CD8-positive, alpha-beta memory T cell (primary cell): ENCODE measurements at regions not wholly inside any gene's neighbourhood (a gene's known extent, or its start where the extent isn't known, plus 50 kb on each side); places are given as distances from the start of the nearest gene placed in this dataset.

Experiments
- CTCF ChIA-PET: fragments of 350-600 bp; sonication (Branson Sonifier 250); formaldehyde crosslinking; loops from one replicate; lab custom pipeline; 2021; ENCODE audit warnings: antibody characterized with exemption; lab: Charles Lee
- POLR2A ChIA-PET: fragments of 350-600 bp; sonication (Branson Sonifier 250); formaldehyde crosslinking; loops from one replicate; lab custom pipeline; 2021; ENCODE audit warnings: antibody characterized with exemption; lab: Charles Lee
- DNase-seq, 5 donors: peaks; one replicate each; pipeline versions ENCODE4 v3.0.0 to v3.0.0-alpha.2; 2020 to 2022; ENCODE audit warnings: mixed read lengths in 1 of 5
- H3K27ac ChIP-seq: one replicate; pipeline ENCODE4 v1.7.0; 2013; ENCODE audit warnings: low read depth, mild to moderate bottlenecking, low read length, moderate library complexity
- H3K27me3 ChIP-seq: 2 replicates; pipeline ENCODE4 v1.7.0; 2013; ENCODE audit warnings: low read length, mild to moderate bottlenecking; ENCODE audit not compliant: insufficient read depth, poor library complexity, severe bottlenecking
- H3K36me3 ChIP-seq: 2 replicates; pipeline ENCODE4 v1.7.0; 2013; ENCODE audit warnings: mild to moderate bottlenecking, low read length, moderate library complexity; ENCODE audit not compliant: insufficient read depth
- H3K4me1 ChIP-seq: 2 replicates; pipeline ENCODE4 v1.7.0; 2013; ENCODE audit warnings: mild to moderate bottlenecking, low read length, moderate library complexity; ENCODE audit not compliant: insufficient read depth
- H3K4me3 ChIP-seq: 2 replicates; pipeline ENCODE4 v1.7.0; 2013; ENCODE audit warnings: mild to moderate bottlenecking, low read length
- H3K9me3 ChIP-seq: 2 replicates; pipeline ENCODE4 v1.7.0; 2013; ENCODE audit warnings: mild to moderate bottlenecking, low read length
- H3K27ac Mint-ChIP-seq, 8 donors: one replicate each; pipeline ENCODE4 v1.8.0; 2020 to 2021; ENCODE audit warnings: mixed read lengths in 8 of 8, mild to moderate bottlenecking in 6 of 8, inconsistent platforms in 3 of 8, moderate library complexity in 3 of 8
- H3K27me3 Mint-ChIP-seq, 2 donors: one replicate each; pipeline ENCODE4 v1.8.0; 2020 to 2021; ENCODE audit warnings: mixed read lengths in 2 of 2, mild to moderate bottlenecking in 1 of 2, moderate library complexity in 1 of 2
- H3K36me3 Mint-ChIP-seq, 3 donors: one replicate each; pipeline ENCODE4 v1.8.0; 2020 to 2021; ENCODE audit warnings: mixed read lengths in 3 of 3, inconsistent platforms in 1 of 3, mild to moderate bottlenecking in 1 of 3
- H3K4me1 Mint-ChIP-seq, 3 donors: one replicate each; pipeline ENCODE4 v1.8.0; 2020 to 2021; ENCODE audit warnings: mixed read lengths in 3 of 3, inconsistent platforms in 1 of 3, mild to moderate bottlenecking in 1 of 3
- H3K4me3 Mint-ChIP-seq, 7 donors: one replicate each; pipeline ENCODE4 v1.8.0; 2020 to 2021; ENCODE audit warnings: mixed read lengths in 7 of 7, mild to moderate bottlenecking in 6 of 7, moderate library complexity in 4 of 7, inconsistent platforms in 2 of 7
- H3K9me3 Mint-ChIP-seq, 5 donors: one replicate each; pipeline ENCODE4 v1.8.0; 2020 to 2022; ENCODE audit warnings: mixed read lengths in 5 of 5, mild to moderate bottlenecking in 3 of 5, moderate library complexity in 2 of 5, inconsistent platforms in 1 of 5

DNA sequence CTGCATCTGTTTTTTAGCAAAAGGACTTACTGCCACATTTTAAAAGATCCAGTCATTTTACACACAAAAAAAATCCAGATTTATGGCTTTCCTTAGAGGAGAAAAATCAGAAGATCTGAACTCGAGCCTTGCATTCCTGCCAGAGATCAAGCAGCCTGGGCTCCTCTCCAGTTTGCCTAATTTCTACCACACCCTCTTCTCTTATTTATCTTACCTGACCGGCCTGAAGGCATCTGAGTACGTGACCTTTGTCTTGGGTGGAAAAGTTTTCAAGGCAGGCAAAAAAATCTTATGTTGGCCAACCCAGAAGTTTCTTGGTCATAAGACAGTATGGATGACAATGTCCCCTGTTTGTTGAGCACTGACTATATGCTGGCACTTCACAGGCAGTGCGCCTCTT, 60.3 kb downstream of the CHRD start:
- Histone ChIP-seq H3K4me3 (no peak overlapping the region), H3K36me3 (no peaks in the 10 kb centered on the region), H3K4me1 (no peaks in the 10 kb centered on the region), H3K9me3 (no peaks in the 10 kb centered on the region), H3K27me3 (no peaks in the 10 kb centered on the region), H3K27ac (no peak overlapping the region)
- POLR2A ChIA-PET: no interaction called here
- Mint-ChIP-seq H3K27me3 (peaks cover 3 to 23% of the 10 kb centered on the region in 2 donors), H3K4me3 (no peak overlapping the region), H3K9me3 (peaks cover 4 to 10% (median 5%) of the 10 kb centered on the region in 5 donors), H3K4me1 (peaks cover 0 to 6% (median 5%) of the 10 kb centered on the region in 3 donors), H3K27ac (peak overlapping the region in 1 of 8 donors; percentile 7), H3K36me3 (peaks cover 0 to 5% (median 0%) of the 10 kb centered on the region in 3 donors)
- DNase-seq: no peak
- CTCF ChIA-PET: no interaction called here

DNA sequence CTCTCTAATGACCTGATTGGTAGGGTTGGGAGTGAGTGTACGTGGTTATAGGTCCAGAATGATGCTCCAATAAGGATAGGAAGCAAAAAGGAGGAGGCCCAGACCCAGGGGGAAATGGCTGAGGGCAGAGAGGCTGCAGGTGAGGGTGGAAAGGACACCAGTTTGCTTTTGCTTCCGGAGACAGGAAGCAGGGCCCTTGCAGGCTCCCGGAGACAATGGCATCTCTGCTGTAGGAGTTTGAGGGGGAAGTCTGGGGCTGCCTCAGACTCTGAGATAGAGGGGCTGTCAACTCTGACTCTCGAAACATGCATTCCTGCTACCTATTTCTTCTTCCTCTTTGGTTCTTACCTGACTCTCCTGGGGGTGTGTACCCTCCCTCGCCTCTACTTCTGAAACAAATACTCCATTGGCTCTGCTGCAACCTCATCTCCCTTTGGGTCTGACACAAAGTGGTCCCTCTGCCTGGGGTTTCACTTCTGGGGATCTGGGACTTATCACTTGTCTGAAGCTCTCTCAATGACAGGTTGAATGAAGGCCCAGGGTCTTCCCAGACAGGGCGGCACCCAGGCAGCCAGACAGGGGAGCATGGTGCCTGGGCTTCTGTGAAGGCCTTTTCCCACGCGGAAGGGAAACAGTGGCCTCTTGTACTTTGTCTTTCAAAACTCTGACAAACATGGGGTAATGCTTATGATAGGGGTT, 61.5 kb downstream of the CHRD start:
- Histone ChIP-seq H3K4me3 (no peak overlapping the region), H3K27ac (no peak overlapping the region), H3K4me1 (no peaks in the 10 kb centered on the region), H3K36me3 (no peaks in the 10 kb centered on the region), H3K27me3 (no peaks in the 10 kb centered on the region), H3K9me3 (no peaks in the 10 kb centered on the region)
- Mint-ChIP-seq H3K9me3 (peaks cover 4 to 10% (median 5%) of the 10 kb centered on the region in 5 donors), H3K27me3 (peaks cover 3 to 20% of the 10 kb centered on the region in 2 donors), H3K27ac (peak overlapping the region in 2 of 8 donors; percentile 37 to 54), H3K36me3 (peaks cover 0 to 5% (median 0%) of the 10 kb centered on the region in 3 donors), H3K4me1 (peaks cover 0 to 6% (median 5%) of the 10 kb centered on the region in 3 donors), H3K4me3 (no peak overlapping the region)
- CTCF ChIA-PET: interaction anchor here (0.9 kb wide), 1 partner anchor 88 kb away, joined by 3 read pairs; no protein-coding TSS in a partner anchor
- POLR2A ChIA-PET: no interaction called here
- DNase-seq: no peak

- no peak for DNase-seq
- no peak overlapping the region for H3K4me3 Mint-ChIP-seq
- no peak overlapping the region for H3K4me3 ChIP-seq
- no peak overlapping the region for H3K27ac Mint-ChIP-seq
- ChIA-PET POLR2A (no interaction called here), CTCF (no interaction called here)
- H3K27ac ChIP-seq: no peak overlapping the region
- peaks cover 0 to 6% (median 5%) of the 10 kb centered on the region in 3 donors for H3K4me1 Mint-ChIP-seq
- peaks cover 2 to 3% (median 3%) of the 10 kb centered on the region in 5 donors for H3K9me3 Mint-ChIP-seq
- H3K36me3 ChIP-seq: no peaks in the 10 kb centered on the region
- peaks cover 0 to 2% (median 0%) of the 10 kb centered on the region in 3 donors for H3K36me3 Mint-ChIP-seq
- H3K27me3 Mint-ChIP-seq: peaks cover 3 to 18% of the 10 kb centered on the region in 2 donors
- H3K27me3 ChIP-seq: no peaks in the 10 kb centered on the region
- no peaks in the 10 kb centered on the region for H3K9me3 ChIP-seq
- no peaks in the 10 kb centered on the region for H3K4me1 ChIP-seq
These were observed 63.5 kb downstream of the CHRD start for GRCh38 chr3:184443364-184443763.

GRCh38 chr3:184443831-184444230, 64.0 kb downstream of the CHRD start:
- POLR2A ChIA-PET: no interaction called here
- peaks cover 0 to 6% (median 5%) of the 10 kb centered on the region in 3 donors for H3K4me1 Mint-ChIP-seq
- no peak overlapping the region for H3K27ac Mint-ChIP-seq
- Histone ChIP-seq H3K27me3 (no peaks in the 10 kb centered on the region), H3K36me3 (no peaks in the 10 kb centered on the region), H3K4me3 (no peak overlapping the region), H3K27ac (no peak overlapping the region), H3K9me3 (no peaks in the 10 kb centered on the region), H3K4me1 (no peaks in the 10 kb centered on the region)
- DNase-seq: no peak
- H3K4me3 Mint-ChIP-seq: no peak overlapping the region
- no peaks in the 10 kb centered on the region for H3K9me3 Mint-ChIP-seq
- H3K27me3 Mint-ChIP-seq: peaks cover 3 to 17% of the 10 kb centered on the region in 2 donors
- H3K36me3 Mint-ChIP-seq: no peaks in the 10 kb centered on the region
- CTCF ChIA-PET: no interaction called here

DNA sequence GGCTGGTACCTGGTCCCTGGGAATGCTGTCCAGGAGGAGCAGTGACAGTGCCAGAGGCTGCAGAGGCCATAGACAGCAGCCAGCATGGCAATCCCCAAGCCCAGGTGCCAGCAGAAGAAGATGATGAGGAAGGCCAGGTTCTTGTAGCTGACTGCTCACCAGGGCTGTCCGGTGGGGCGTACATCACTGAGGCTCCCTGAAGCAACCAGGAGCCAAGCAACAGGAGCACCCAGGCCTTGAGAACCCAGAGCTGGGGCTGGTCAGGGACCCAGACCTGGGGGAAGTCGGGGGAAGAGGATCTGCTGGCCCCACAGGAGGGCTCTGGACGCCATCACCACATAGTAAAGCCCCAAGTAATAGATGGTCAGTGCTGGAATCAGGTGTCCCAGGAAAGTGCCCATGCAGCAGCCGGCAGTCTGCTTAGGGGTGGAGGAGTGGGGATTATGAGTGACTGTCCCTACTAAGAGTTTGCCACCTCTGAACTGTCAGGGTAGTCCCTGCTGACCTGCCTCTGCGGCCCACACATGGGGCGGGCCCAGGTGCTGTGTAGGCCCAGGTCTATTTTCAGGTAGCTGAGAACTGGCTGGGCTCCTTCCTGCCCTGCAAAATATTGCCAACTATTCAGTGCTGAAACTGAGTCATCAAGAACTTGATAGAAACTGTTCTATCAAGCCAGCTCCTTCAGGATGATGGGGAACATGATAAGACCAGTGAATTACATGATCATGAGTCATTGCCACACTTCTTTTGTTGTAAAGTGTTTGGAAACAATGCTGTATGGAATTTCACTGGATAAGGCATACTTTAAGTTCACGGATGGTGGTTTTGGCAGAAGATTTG, 68.7 kb downstream of the CHRD start:
- no peaks in the 10 kb centered on the region for H3K9me3 ChIP-seq
- ChIA-PET POLR2A (no interaction called here), CTCF (no interaction called here)
- no peak overlapping the region for H3K27ac ChIP-seq
- Mint-ChIP-seq H3K27ac (no peak overlapping the region), H3K4me1 (no peaks in the 10 kb centered on the region), H3K4me3 (no peak overlapping the region), H3K36me3 (no peaks in the 10 kb centered on the region), H3K9me3 (no peaks in the 10 kb centered on the region), H3K27me3 (peaks cover 1 to 19% of the 10 kb centered on the region in 2 donors)
- DNase-seq: no peak
- no peak overlapping the region for H3K4me3 ChIP-seq
- H3K36me3 ChIP-seq: no peaks in the 10 kb centered on the region
- H3K4me1 ChIP-seq: no peaks in the 10 kb centered on the region
- no peaks in the 10 kb centered on the region for H3K27me3 ChIP-seq

DNA sequence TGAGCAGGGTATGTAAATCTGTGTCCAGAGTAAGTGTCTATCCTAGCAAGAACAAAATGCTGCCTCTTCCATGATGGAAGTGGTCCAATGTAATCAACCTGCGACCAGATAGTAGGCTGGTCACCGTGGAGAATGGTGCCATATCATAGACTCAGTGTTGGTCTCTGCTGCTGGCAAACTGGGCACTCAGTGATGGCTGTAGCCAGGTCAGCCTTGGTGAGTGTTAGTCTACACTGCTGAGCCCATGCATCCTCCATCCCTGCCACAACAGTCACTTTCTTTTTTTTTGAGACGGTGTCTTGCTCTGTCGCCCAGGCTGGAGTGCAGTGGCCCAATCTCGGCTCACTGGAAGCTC, 69.3 kb downstream of the CHRD start:
- POLR2A ChIA-PET: no interaction called here
- DNase-seq: no peak
- Histone ChIP-seq H3K27ac (no peak overlapping the region), H3K4me1 (no peaks in the 10 kb centered on the region), H3K36me3 (no peaks in the 10 kb centered on the region), H3K27me3 (no peaks in the 10 kb centered on the region), H3K9me3 (no peaks in the 10 kb centered on the region), H3K4me3 (no peak overlapping the region)
- Mint-ChIP-seq H3K27ac (no peak overlapping the region), H3K36me3 (no peaks in the 10 kb centered on the region), H3K4me1 (no peaks in the 10 kb centered on the region), H3K4me3 (no peak overlapping the region), H3K27me3 (peaks cover 3 to 19% of the 10 kb centered on the region in 2 donors), H3K9me3 (no peaks in the 10 kb centered on the region)
- CTCF ChIA-PET: no interaction called here

GRCh38 chr3:184450547-184450946, 70.7 kb downstream of the CHRD start:
- DNase-seq: no peak
- no peaks in the 10 kb centered on the region for H3K27me3 ChIP-seq
- H3K27me3 Mint-ChIP-seq: peaks cover 7 to 23% of the 10 kb centered on the region in 2 donors
- no peaks in the 10 kb centered on the region for H3K9me3 ChIP-seq
- H3K27ac ChIP-seq: no peak overlapping the region
- ChIA-PET CTCF (no interaction called here), POLR2A (no interaction called here)
- H3K27ac Mint-ChIP-seq: no peak overlapping the region
- H3K4me3 ChIP-seq: no peak overlapping the region
- no peaks in the 10 kb centered on the region for H3K4me1 Mint-ChIP-seq
- no peaks in the 10 kb centered on the region for H3K36me3 Mint-ChIP-seq
- no peak overlapping the region for H3K4me3 Mint-ChIP-seq
- H3K36me3 ChIP-seq: no peaks in the 10 kb centered on the region
- H3K4me1 ChIP-seq: no peaks in the 10 kb centered on the region
- H3K9me3 Mint-ChIP-seq: no peaks in the 10 kb centered on the region

- Histone ChIP-seq H3K4me1 (no peaks in the 10 kb centered on the region), H3K27ac (no peak overlapping the region), H3K4me3 (no peak overlapping the region), H3K36me3 (no peaks in the 10 kb centered on the region), H3K27me3 (no peaks in the 10 kb centered on the region), H3K9me3 (no peaks in the 10 kb centered on the region)
- no peaks in the 10 kb centered on the region for H3K4me1 Mint-ChIP-seq
- H3K9me3 Mint-ChIP-seq: peaks cover 0 to 2% (median 0%) of the 10 kb centered on the region in 5 donors
- ChIA-PET CTCF (no interaction called here), POLR2A (no interaction called here)
- no peaks in the 10 kb centered on the region for H3K36me3 Mint-ChIP-seq
- H3K27ac Mint-ChIP-seq: no peak overlapping the region
- DNase-seq: no peak
- no peak overlapping the region for H3K4me3 Mint-ChIP-seq
- peaks cover 11 to 22% of the 10 kb centered on the region in 2 donors for H3K27me3 Mint-ChIP-seq
These were observed 73.4 kb downstream of the CHRD start for GRCh38 chr3:184453296-184453695.
